ENCODE measurements at regions not wholly inside any gene's neighbourhood (a gene's known extent, or its start where the extent isn't known, plus 50 kb on each side); places are given as distances from the start of the nearest gene placed in this dataset.

DNA sequence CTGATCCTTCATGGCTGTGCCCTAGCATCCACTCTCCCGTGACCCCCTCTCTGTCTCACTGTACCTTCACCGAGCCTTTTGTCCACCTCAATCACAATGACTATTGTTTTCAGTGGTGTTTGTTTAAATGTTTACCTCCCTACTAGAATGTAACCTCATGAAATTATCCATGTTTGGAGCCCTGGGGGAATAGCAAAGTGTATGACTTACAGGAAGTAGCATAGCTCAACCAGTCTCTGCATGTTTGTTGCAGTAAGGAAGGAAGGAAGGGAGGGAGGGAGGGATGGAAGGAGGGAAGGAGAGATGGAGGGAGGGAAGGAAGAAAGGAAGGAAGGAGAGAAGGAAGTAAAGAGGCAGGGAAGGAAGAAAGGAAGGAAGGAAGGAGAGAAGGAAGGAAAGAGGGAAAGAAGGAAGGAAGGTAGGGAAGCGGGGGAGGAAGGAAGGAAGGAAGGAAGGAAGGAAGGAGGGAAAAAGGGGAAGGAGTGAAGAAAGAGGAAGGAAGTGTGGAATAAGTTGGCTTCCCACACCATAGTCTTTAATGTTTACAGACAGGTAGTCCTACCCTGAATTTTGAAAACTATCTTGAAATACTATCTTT, 421.4 kb downstream of the COG6 start:
- Histone ChIP-seq H3K9me3 (ENCODE audit: control insufficient read depth, low read depth, low read length) (no peaks in the 10 kb centered on the region), H3K36me3 (ENCODE audit: control insufficient read depth in 2 of 2, extremely low read depth in 1 of 2, insufficient read depth in 2 of 2, low read length in 2 of 2) (no peaks in the 10 kb centered on the region), H3K4me3 (ENCODE audit: control insufficient read depth in 2 of 3, extremely low read depth in 1 of 3, insufficient read depth in 2 of 3, low read depth in 1 of 3, low read length in 3 of 3) (no peak overlapping the region), H3K9me1 (ENCODE audit: control insufficient read depth, extremely low read depth, insufficient read depth, low read length) (no peaks in the 10 kb centered on the region), H4K20me1 (ENCODE audit: control insufficient read depth, extremely low read depth, insufficient read depth, low read length) (no peaks in the 10 kb centered on the region), H3K79me2 (ENCODE audit: control insufficient read depth, insufficient read depth, low read length) (no peaks in the 10 kb centered on the region), H3K9ac (ENCODE audit: control insufficient read depth, extremely low read depth, insufficient read depth, low read length) (peak overlapping the region; percentile 22), H3K27me3 (ENCODE audit: control insufficient read depth, extremely low read depth, insufficient read depth, low read length) (no peaks in the 10 kb centered on the region), H3K4me1 (ENCODE audit: control insufficient read depth, extremely low read depth, insufficient read depth, low read length) (peaks cover 14% of the 10 kb centered on the region), H3K27ac (ENCODE audit: control insufficient read depth, insufficient read depth, low read length) (peak overlapping the region; percentile 79), H3K4me2 (ENCODE audit: control insufficient read depth, extremely low read depth, insufficient read depth, low read depth, low read length) (no peak overlapping the region), H2AFZ (ENCODE audit: control insufficient read depth, low read length) (peak overlapping the region; percentile 51)
- DNase-seq (ENCODE audit: low read depth, low spot score) (peak; percentile 38), FAIRE-seq (no peak)
- TF ChIP-seq, protein P1, sequence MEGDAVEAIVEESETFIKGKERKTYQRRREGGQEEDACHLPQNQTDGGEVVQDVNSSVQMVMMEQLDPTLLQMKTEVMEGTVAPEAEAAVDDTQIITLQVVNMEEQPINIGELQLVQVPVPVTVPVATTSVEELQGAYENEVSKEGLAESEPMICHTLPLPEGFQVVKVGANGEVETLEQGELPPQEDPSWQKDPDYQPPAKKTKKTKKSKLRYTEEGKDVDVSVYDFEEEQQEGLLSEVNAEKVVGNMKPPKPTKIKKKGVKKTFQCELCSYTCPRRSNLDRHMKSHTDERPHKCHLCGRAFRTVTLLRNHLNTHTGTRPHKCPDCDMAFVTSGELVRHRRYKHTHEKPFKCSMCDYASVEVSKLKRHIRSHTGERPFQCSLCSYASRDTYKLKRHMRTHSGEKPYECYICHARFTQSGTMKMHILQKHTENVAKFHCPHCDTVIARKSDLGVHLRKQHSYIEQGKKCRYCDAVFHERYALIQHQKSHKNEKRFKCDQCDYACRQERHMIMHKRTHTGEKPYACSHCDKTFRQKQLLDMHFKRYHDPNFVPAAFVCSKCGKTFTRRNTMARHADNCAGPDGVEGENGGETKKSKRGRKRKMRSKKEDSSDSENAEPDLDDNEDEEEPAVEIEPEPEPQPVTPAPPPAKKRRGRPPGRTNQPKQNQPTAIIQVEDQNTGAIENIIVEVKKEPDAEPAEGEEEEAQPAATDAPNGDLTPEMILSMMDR (optimal IDR thresholded peaks at IDR 0.05 in 1 of 3, IDR thresholded peaks at IDR 0.05 in 1 of 3, conservative IDR thresholded peaks at IDR 0.05 in 1 of 3; ENCODE audit: extremely low read depth in 1 of 3, insufficient read depth in 2 of 3, low read length in 3 of 3) = no peak
- no peak for TF ChIP-seq EZH2 (IDR thresholded peaks at IDR 0.05; ENCODE audit: low read length)
- dilution Hi-C loops (cut with MboI; ENCODE audit: extremely low pct_ligation_motif_present, low sequenced_read_pairs) = no loop called here

DNA sequence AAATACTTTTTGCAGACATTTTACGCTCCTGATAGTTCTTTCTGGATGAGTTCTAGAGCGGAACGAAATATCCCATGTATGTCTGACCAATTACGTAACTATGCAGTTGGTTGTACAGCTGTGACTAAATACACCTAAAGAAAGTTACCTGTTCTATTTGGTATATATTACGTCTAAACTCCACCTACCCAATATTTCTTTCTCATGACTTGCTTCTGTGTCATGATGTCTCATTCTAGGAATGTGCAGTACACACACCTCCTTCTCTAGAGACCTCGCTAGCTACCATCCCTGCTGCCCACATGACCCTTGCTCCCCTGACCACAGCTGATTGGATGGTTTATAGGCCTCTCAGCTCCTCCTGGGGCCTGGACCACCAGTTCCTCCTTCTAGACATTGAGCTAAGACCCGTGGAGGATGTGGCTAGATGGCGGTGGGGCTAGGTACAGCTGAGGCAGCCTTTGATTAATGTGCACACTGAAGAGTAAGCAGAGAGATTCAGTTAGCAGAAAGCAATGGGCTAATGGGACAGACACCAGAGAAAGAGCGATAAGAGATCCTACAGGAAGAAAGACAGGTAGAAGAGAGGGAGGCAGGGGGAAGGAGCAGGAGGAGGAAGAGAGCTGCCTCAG, 422.1 kb downstream of the COG6 start:
- Histone ChIP-seq H2AFZ (ENCODE audit: control insufficient read depth, low read length) (peak overlapping the region; percentile 14), H3K27ac (ENCODE audit: control insufficient read depth, insufficient read depth, low read length) (peak overlapping the region; percentile 75), H3K4me2 (ENCODE audit: control insufficient read depth, extremely low read depth, insufficient read depth, low read depth, low read length) (no peak overlapping the region), H3K36me3 (ENCODE audit: control insufficient read depth in 2 of 2, extremely low read depth in 1 of 2, insufficient read depth in 2 of 2, low read length in 2 of 2) (no peaks in the 10 kb centered on the region), H3K4me3 (ENCODE audit: control insufficient read depth in 2 of 3, extremely low read depth in 1 of 3, insufficient read depth in 2 of 3, low read depth in 1 of 3, low read length in 3 of 3) (no peak overlapping the region), H3K9me3 (ENCODE audit: control insufficient read depth, low read depth, low read length) (no peaks in the 10 kb centered on the region), H3K79me2 (ENCODE audit: control insufficient read depth, insufficient read depth, low read length) (no peaks in the 10 kb centered on the region), H3K27me3 (ENCODE audit: control insufficient read depth, extremely low read depth, insufficient read depth, low read length) (no peaks in the 10 kb centered on the region), H4K20me1 (ENCODE audit: control insufficient read depth, extremely low read depth, insufficient read depth, low read length) (no peaks in the 10 kb centered on the region), H3K9ac (ENCODE audit: control insufficient read depth, extremely low read depth, insufficient read depth, low read length) (no peak overlapping the region), H3K4me1 (ENCODE audit: control insufficient read depth, extremely low read depth, insufficient read depth, low read length) (peaks cover 14% of the 10 kb centered on the region), H3K9me1 (ENCODE audit: control insufficient read depth, extremely low read depth, insufficient read depth, low read length) (no peaks in the 10 kb centered on the region)
- no peak for TF ChIP-seq EZH2 (IDR thresholded peaks at IDR 0.05; ENCODE audit: low read length)
- TF ChIP-seq, protein P1 (optimal IDR thresholded peaks at IDR 0.05 in 1 of 3, IDR thresholded peaks at IDR 0.05 in 1 of 3, conservative IDR thresholded peaks at IDR 0.05 in 1 of 3; ENCODE audit: extremely low read depth in 1 of 3, insufficient read depth in 2 of 3, low read length in 3 of 3) = no peak
- peak; percentile 56 for DNase-seq (ENCODE audit: low read depth, low spot score)
- dilution Hi-C loops (cut with MboI; ENCODE audit: extremely low pct_ligation_motif_present, low sequenced_read_pairs) = no loop called here
- peak; percentile 67 for FAIRE-seq

All from keratinocyte (primary cell).